ENCODE measurements at regions not wholly inside any gene's neighbourhood (a gene's known extent, or its start where the extent isn't known, plus 50 kb on each side); places are given as distances from the start of the nearest gene placed in this dataset.

GRCh38 chr7:18262058-18262457 lies 233.5 kb upstream of the HDAC9 start:
- no peak for DNase-seq

- DNase-seq = no peak
These were observed 229.8 kb upstream of the HDAC9 start for GRCh38 chr7:18265611-18266281.

DNA sequence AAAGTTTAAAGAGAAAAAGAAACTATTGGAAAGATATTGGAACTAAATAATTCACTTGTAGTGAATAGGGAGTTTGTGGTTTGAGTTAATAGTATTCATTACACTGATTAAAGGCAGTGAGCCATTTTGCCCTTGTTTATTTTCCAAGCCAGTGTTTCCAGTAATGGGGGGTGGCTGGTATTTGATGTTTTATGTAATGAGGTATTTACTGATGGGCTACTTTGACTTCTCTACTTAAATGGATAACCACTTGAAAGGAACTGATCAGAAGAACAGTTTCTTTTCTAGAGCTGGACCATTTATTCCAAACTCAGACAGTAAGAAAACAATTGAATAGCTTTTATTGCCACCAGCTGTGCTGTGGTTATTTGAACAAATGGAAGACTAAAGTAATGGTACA lies 227.0 kb upstream of the HDAC9 start:
- no peak for DNase-seq

- DNase-seq = no peak
These were observed 219.2 kb upstream of the HDAC9 start for GRCh38 chr7:18276380-18276779.

- no peak for DNase-seq
These were observed 217.2 kb upstream of the HDAC9 start for GRCh38 chr7:18278316-18278715.

DNA sequence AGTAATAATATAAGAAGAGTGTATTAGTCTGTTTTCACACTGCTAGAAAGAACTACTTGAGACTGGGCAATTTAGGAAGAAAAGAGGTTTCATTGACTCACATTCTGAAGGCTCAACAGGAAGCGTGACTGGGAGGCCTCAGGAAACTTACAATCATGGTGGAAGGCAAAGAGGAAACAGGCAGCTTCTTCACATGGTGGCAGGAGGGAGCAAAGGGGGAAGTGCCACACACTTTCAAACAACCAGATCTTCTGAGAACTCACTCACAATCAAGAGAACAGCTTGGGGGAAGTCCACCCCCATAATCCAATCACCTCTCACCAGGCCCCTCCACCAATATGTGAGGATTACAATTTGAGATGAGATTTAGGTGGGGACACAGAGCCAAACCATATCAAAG lies 212.5 kb upstream of the HDAC9 start:
- no peak for DNase-seq

DNA sequence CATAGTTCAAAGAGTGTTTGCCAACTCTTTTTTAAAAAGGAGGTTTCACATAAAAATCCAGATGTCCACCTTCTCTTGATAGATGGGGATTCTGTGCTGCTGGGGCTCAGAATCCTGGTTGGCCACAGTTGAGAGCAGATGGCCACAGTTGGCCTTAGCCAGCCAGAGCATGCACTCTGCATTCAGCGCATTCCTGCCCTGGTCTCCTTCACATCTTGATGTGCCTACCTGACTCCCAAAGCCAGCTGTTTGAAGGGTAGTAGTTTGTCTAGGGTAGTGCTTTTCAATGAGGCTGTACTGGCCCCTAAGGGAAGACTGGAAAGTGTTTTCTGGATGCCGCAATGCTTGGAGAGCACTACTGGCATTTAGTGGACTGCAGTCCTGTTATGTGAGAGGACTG lies 208.1 kb upstream of the HDAC9 start:
- DNase-seq = no peak

DNA sequence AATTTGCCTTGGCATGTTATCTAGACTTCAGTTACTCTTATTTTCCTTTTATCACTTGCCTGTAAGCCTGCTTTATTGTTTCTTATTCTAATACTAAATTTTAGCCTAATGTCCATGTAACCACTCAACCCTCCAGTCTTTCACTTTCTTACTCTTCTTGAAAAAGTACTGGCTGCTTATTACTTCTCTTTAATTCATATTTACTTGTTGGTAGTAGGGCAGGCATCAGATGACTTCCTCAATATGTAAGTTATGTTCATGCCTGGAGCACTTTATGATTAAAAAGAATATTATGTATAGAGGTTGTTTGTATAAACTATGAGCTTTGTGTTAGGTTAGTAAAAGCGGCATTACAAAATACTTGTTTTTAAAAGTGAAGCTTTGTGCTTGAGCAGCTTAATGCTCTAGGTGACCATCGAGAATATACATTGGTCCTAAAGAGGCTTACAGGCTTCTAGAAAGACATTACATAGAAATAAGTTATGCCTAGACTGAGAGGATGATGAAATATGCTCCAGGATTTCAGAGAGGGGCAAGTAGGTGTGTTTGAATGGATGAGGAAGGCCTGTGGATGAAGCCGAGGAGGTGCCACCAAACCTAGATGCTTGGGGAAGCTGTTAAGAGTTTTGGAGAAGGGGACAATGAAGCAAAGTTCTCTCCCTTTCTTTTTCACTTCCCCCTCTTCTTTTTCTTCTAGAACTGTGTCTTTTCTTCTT lies 207.1 kb upstream of the HDAC9 start:
- DNase-seq = no peak

GRCh38 chr7:18289788-18290187 lies 205.8 kb upstream of the HDAC9 start:
- no peak for DNase-seq

DNA sequence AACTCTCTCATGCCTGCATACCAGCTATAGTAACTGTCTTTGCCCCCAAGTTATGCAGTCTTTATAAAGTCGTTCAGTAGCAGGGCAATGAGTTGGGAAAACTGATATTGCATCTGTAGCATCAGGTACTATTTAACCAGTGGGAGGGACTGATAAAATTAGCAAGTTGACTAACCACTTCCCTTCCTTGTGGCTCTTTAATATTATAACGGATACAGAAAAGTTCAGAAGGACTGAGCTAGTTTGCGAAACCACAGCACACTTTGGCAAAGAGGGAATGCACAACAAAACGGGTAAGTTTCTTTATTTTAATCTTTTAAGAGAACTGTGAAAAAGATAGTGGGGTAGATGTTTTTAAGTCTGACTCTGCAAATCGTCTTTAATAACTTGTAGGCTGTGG lies 205.3 kb upstream of the HDAC9 start:
- no peak for DNase-seq

DNA sequence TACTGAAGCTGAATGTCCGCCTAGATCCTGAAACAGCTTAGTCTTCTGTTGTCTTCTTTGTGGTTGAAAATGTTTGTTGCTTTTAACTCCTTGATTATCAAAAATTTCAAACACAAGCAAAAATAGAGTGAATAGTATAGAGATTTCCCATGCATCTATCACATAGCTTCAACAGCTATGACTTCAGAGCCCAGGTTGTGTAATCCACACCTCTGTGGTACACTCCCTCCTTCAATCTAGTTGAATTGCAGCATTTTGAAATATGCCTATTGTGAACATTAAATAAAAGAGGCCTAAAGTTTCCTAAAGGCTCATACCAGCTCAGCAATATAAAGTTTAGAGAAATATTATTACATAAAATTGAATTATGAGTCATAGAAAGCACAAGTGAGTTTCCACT lies 204.7 kb upstream of the HDAC9 start:
- DNase-seq = no peak

DNA sequence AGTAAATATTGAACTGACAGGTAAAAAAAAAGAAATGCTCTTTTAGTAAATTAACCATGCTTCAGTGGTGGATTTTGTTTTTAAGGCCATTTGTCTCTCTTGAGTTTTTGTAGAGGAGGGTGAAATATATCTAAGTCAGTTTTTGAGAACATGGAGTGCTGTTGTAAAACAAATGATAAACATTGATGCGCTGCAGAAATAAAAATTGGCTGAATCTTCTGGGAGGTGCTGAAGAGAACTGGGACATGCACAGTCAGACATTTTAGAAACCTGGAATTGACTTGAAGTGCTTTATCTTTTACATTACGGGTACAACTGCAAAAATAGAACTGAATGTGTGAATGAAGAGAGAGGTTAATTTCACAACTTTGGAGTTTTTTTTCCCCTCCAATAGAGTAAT lies 203.0 kb upstream of the HDAC9 start:
- DNase-seq = no peak

DNA sequence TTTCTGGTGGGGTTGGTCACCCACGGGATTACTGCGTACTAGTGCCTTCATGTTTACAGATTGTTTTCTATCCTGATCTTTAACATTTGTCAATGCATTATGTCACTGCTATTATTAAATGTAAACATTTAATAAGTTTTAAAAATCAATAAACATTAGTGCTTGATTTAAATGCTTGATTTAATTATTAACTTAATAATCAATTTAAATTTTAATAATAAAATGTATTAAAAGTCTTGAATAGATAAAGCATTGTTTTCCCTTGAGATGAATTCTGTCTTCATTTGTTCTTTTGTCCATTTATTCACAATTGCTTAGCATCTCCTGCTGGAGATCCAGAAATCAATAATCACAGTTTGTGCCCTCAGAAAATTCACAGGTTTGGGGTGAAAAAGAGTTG lies 201.8 kb upstream of the HDAC9 start:
- DNase-seq = no peak

- DNase-seq = no peak
These were observed 201.1 kb upstream of the HDAC9 start for GRCh38 chr7:18294411-18294810.

GRCh38 chr7:18295781-18296423 lies 199.6 kb upstream of the HDAC9 start:
- DNase-seq = no peak

GRCh38 chr7:18302097-18302496 lies 193.5 kb upstream of the HDAC9 start:
- no peak for DNase-seq

- DNase-seq = no peak
These were observed 189.7 kb upstream of the HDAC9 start for GRCh38 chr7:18305866-18306265.

DNA sequence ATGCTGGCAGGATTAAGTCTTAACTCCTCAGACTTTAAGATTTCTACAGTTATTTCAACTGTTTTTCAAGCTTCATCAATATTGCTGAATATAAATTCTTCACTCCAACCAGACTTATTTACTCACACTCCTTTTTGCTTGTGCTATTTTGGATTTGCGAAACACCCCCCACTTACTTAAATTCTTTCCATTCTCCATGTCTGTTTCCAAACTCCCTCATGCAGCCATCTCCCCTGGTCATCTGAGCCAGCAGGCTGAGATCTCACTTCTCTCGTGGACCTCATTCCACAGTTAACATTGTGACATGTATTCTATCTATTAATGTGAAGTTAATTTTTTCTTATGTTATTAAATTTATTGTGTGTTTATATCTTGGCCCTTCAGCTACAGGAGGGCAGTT lies 188.9 kb upstream of the HDAC9 start:
- no peak for DNase-seq

GRCh38 chr7:18308938-18309337 lies 186.6 kb upstream of the HDAC9 start:
- no peak for DNase-seq

GRCh38 chr7:18312482-18312881 lies 183.1 kb upstream of the HDAC9 start:
- DNase-seq = no peak

- no peak for DNase-seq
These were observed 181.6 kb upstream of the HDAC9 start for GRCh38 chr7:18313965-18314364.

DNA sequence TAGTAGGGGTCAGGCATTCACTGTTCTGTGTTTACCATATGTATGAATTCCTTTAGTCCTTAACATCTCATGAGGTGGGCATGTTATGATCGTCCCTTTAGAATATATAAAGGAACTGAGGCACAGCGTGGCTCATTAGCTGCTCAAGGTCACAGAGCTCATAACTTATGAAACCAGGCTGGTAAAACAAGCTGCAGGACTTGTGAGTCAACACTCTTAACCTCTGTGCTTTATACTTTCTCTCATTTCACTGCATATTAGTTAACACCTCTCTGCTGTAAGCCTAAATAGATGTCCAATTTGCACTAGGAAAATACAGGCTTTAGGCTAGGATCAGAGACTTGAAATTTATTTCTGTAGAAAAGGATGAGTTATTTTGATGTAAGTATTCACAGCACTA lies 180.3 kb upstream of the HDAC9 start:
- DNase-seq = no peak

- DNase-seq = no peak
These were observed 177.6 kb upstream of the HDAC9 start for GRCh38 chr7:18317941-18318340.

DNA sequence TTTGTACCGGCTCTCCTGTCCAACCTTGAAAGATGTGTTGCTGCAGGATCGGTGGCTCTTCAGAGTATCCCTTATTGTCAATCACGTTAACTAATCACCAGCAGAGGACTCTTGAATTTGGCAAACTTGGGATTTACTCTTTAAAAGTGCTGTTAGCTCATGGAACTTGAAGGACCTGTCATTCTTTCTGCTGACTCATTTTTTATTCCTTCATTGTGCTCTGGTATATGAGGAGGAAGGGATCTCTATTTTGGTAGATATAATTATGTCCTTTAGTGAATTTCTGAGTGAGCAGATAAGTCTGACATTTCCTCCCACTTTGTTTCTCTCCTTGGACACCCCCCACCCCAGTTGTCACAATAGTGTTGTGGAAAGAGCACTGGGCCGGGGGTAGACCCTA lies 175.1 kb upstream of the HDAC9 start:
- DNase-seq = no peak
